ENCODE measurements at regions not wholly inside any gene's neighbourhood (a gene's known extent, or its start where the extent isn't known, plus 50 kb on each side); places are given as distances from the start of the nearest gene placed in this dataset.
"Not testable (repeated sequence)": the region's sequence is repeated elsewhere in the genome, so short reads cannot be mapped to it uniquely, and the experiment has no call there.

DNA sequence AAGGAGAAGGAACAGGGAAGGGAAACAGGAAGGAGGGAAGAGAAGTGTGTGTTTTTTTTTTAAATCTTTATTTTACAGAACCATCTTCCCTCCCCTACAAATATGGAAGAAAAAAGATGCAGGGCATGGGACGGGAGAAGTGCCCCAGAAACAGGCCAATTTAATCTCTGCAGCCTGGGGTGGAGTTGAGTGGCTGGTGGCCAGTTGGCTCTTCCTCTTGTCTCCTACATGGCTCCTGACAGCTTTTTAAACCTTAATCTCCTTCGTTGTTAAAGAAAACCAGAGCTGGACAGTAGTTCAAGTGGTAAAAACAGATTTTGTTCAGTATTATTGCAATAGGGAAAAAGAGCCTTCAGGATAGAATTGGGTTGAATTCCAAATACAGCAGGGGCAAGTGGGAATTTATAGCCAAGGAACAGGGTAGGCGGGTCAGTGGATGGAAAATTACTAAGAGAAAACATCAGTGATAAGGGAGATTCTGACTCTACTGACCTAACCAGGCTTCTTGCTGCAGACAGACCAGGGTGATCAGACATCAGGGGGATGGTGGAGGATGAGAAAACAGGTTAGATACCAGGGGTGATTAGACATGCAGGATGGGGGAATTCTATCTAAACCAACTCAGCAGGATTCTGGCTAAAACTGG is 125.1 kb upstream of the CLINT1 start:
- WGBS, 2 donors = 44 to 56% methylated on average over 3 of the region's 3 CpGs
- H3K4me1 ChIP-seq = peaks cover 0 to 4% (median 0%) of the 10 kb centered on the region in 3 donors
- TF ChIP-seq POLR2A (IDR thresholded peaks at IDR 0.05) = no peak
- TF ChIP-seq, protein P1, sequence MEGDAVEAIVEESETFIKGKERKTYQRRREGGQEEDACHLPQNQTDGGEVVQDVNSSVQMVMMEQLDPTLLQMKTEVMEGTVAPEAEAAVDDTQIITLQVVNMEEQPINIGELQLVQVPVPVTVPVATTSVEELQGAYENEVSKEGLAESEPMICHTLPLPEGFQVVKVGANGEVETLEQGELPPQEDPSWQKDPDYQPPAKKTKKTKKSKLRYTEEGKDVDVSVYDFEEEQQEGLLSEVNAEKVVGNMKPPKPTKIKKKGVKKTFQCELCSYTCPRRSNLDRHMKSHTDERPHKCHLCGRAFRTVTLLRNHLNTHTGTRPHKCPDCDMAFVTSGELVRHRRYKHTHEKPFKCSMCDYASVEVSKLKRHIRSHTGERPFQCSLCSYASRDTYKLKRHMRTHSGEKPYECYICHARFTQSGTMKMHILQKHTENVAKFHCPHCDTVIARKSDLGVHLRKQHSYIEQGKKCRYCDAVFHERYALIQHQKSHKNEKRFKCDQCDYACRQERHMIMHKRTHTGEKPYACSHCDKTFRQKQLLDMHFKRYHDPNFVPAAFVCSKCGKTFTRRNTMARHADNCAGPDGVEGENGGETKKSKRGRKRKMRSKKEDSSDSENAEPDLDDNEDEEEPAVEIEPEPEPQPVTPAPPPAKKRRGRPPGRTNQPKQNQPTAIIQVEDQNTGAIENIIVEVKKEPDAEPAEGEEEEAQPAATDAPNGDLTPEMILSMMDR (IDR thresholded peaks at IDR 0.05) = no peak

DNA sequence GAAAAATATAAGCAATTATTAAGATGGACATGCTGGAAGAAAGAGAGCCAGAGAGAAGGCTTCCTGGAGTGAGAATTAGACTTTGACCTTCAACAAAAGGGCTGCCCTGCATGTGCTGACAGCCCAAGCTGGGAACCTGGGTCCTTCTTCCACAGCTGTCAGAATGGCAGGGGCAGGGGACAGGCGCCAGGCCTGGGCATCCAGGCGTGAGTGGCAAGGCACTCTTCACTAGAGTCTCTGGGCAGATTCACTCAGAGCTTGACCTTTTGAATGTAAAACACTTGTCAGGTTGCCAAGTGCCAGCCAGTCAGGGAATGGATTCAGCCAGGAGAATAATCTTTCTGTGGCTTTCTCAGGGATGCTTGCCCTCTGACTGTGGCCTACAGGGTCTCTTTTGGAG is 119.1 kb upstream of the CLINT1 start:
- no peaks in the 10 kb centered on the region for H3K36me3 ChIP-seq
- no peaks in the 10 kb centered on the region for H3K9me3 ChIP-seq
- DNase-seq = no peak
- TF ChIP-seq POLR2A (IDR thresholded peaks at IDR 0.05) = no peak
- TF ChIP-seq, protein P1 (IDR thresholded peaks at IDR 0.05) = no peak
- H3K27me3 ChIP-seq = no peaks in the 10 kb centered on the region
- WGBS, 2 donors = 82 to 83% methylated on average over 2 of the region's 2 CpGs
- no peak overlapping the region for H3K4me3 ChIP-seq
- H3K4me1 ChIP-seq = no peaks in the 10 kb centered on the region
- no peak overlapping the region for H3K27ac ChIP-seq
- intact Hi-C loops (cut with DNase I) = no loop called here

More for the DNA sequence above, 125.1 kb upstream of the CLINT1 start:
- intact Hi-C loops (cut with DNase I) = no loop called here
- no peaks in the 10 kb centered on the region for H3K9me3 ChIP-seq
- H3K27me3 ChIP-seq = no peaks in the 10 kb centered on the region
- no peaks in the 10 kb centered on the region for H3K36me3 ChIP-seq
- H3K4me3 ChIP-seq = no peak overlapping the region
- no peak overlapping the region for H3K27ac ChIP-seq
- no peak for DNase-seq

DNA sequence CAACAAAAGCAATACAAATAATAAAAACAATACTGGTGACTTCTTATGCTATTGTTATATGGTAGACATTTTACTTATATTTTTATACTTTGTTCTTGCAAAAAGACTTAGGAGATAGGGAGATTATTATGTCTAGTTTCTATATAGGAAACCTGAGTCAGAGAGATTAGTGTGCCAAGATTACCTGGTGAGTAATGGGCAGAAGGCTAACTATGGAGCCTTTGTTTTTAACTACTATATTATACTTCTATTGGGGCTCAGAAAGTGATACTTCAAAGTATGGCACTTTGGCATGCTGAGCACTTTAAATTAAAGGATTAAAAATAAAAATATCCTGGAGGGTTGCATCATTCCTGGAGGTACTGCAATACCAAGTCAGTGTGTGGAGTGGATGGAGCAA is 117.5 kb upstream of the CLINT1 start:
- Histone ChIP-seq H3K27ac (no peak overlapping the region), H3K9me3 (no peaks in the 10 kb centered on the region), H3K4me3 (no peak overlapping the region), H3K36me3 (no peaks in the 10 kb centered on the region), H3K4me1 (no peaks in the 10 kb centered on the region), H3K27me3 (no peaks in the 10 kb centered on the region)
- no peak for DNase-seq
- intact Hi-C loops (cut with DNase I) = no loop called here
- TF ChIP-seq, protein P1 (IDR thresholded peaks at IDR 0.05) = no peak
- no peak for TF ChIP-seq POLR2A (IDR thresholded peaks at IDR 0.05)

DNA sequence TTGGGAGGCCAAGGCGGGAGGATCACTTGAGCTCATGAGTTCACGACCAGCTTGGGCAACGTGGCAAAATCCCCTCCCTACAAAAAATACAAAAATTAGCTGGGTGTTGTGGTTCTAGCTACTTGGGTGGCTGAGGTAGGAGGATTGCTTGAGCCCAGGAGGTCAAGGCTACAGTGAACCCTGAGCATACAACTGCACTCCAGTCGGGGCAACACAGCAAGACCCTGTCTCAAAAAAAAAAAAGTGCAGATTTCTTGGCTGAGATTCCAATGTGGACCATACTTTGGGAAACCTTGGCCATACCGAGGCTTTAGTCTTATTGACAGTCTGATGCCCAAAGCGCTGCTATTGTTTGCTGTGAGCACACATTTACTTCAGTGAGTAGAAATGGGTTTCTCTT is 113.6 kb upstream of the CLINT1 start:
- H3K36me3 ChIP-seq = no peaks in the 10 kb centered on the region
- DNase-seq = no peak
- WGBS, 2 donors = 81 to 91% methylated on average over 3 to 6 of the region's 6 CpGs
- no peak overlapping the region for H3K27ac ChIP-seq
- no peaks in the 10 kb centered on the region for H3K4me1 ChIP-seq
- H3K27me3 ChIP-seq = no peaks in the 10 kb centered on the region
- H3K9me3 ChIP-seq = no peaks in the 10 kb centered on the region
- TF ChIP-seq, protein P1 (IDR thresholded peaks at IDR 0.05) = no peak
- no peak for TF ChIP-seq POLR2A (IDR thresholded peaks at IDR 0.05)
- intact Hi-C loops (cut with DNase I) = no loop called here
- no peak overlapping the region for H3K4me3 ChIP-seq

DNA sequence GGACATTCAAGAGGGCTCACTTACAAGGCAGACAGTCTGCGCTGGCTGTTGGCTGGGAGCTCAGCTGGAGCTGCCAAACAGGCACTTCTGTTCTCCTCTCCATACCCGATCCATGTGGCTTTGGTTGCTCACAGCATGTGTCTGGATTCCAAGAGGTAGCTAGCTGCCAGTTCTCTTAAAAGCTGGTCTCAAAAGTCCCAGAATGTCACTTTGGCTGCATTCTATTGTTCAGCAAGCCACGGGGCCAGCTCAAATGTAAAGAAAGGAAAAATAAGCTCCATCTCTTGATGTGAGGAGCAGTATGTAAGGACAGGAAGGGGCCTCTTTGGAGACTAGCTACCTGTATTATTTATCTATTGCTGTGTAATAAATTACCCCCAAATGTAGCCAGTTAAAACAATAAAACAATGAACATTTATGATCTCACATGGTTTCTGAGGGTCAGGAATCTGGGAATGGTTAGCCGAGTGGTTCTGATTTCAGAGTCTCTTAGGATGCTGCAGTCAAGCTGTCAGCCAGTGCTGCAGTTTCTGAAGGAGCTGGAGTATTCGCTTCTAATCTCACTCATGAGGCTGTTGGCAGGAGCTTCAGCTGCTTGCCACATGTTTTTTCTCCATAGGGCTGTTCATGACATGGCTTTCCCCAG is 112.7 kb upstream of the CLINT1 start:
- TF ChIP-seq, protein P1 (IDR thresholded peaks at IDR 0.05) = no peak
- no peak for TF ChIP-seq POLR2A (IDR thresholded peaks at IDR 0.05)
- intact Hi-C loops (cut with DNase I) = no loop called here
- 50 to 67% methylated on average over 3 to 4 of the region's 5 CpGs for WGBS, 2 donors
- DNase-seq = no peak
- no peaks in the 10 kb centered on the region for H3K9me3 ChIP-seq
- no peaks in the 10 kb centered on the region for H3K4me1 ChIP-seq
- H3K27ac ChIP-seq = no peak overlapping the region
- no peaks in the 10 kb centered on the region for H3K27me3 ChIP-seq
- H3K36me3 ChIP-seq = no peaks in the 10 kb centered on the region
- H3K4me3 ChIP-seq = no peak overlapping the region

DNA sequence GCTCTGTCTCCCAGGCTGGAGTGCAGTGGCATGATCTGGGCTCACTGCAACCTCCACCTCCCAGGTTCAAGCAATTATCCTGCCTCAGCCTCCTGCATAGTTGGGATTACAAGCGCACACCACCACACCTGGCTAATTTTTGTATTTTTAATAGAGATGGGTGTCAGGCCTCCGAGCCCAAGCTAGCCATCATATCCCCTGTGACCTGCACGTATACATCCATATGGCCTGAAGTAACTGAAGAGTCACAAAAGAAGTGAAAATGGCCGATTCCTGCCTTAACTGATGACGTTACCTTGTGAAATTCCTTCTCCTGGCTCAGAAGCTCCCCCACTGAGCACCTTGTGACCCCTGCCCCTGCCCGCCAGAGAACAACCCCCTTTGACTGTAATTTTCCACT is 109.6 kb upstream of the CLINT1 start:
- H3K4me3 ChIP-seq; H3K9me3 ChIP-seq; H3K4me1 ChIP-seq; H3K27me3 ChIP-seq; intact Hi-C loops (cut with DNase I); H3K36me3 ChIP-seq; DNase-seq; H3K27ac ChIP-seq: not testable (repeated sequence)
- 79 to 95% methylated on average over 6 of the region's 6 CpGs for WGBS, 2 donors
